Kidney tubule cell (primary cell): ENCODE measurements at regions not wholly inside any gene's neighbourhood (a gene's known extent, or its start where the extent isn't known, plus 50 kb on each side); places are given as distances from the start of the nearest gene placed in this dataset.
"Not testable (repeated sequence)": the region's sequence is repeated elsewhere in the genome, so short reads cannot be mapped to it uniquely, and the experiment has no call there.

Source experiments
- DNase-seq: peaks from one replicate; pipeline ENCODE4 v3.0.0-alpha.2; 2018; ENCODE audit warnings: low spot score

- no peak for DNase-seq
Observed at GRCh38 chr5:152456815-152457443, 51.9 kb upstream of the NMUR2 start.

GRCh38 chr5:152462021-152462721 is 57.1 kb upstream of the NMUR2 start:
- DNase-seq: no peak

GRCh38 chr5:152464048-152464447 is 59.0 kb upstream of the NMUR2 start:
- DNase-seq: no peak

- DNase-seq: no peak
Observed at GRCh38 chr5:152465140-152465539, 60.1 kb upstream of the NMUR2 start.

- DNase-seq: no peak
Observed at GRCh38 chr5:152466085-152466745, 61.1 kb upstream of the NMUR2 start.

GRCh38 chr5:152470167-152470566 is 65.1 kb upstream of the NMUR2 start:
- no peak for DNase-seq

GRCh38 chr5:152472083-152472482 is 67.0 kb upstream of the NMUR2 start:
- DNase-seq: no peak

GRCh38 chr5:152474961-152475360 is 69.9 kb upstream of the NMUR2 start:
- peak; percentile 2 for DNase-seq

- DNase-seq: no peak
Observed at GRCh38 chr5:152477536-152477935, 72.5 kb upstream of the NMUR2 start.

- DNase-seq: not testable (repeated sequence)
Observed at GRCh38 chr5:152479866-152480265, 74.8 kb upstream of the NMUR2 start.

GRCh38 chr5:152480677-152481076 is 75.6 kb upstream of the NMUR2 start:
- DNase-seq: not testable (repeated sequence)

GRCh38 chr5:152487130-152487529 is 82.1 kb upstream of the NMUR2 start:
- DNase-seq: no peak

GRCh38 chr5:152488869-152489268 is 83.8 kb upstream of the NMUR2 start:
- DNase-seq: no peak

GRCh38 chr5:152499814-152500535 is 94.9 kb upstream of the NMUR2 start:
- peak; percentile 81 for DNase-seq

GRCh38 chr5:152501294-152501693 is 96.2 kb upstream of the NMUR2 start:
- DNase-seq: no peak

- DNase-seq: peak; percentile 54
Observed at GRCh38 chr5:152503206-152503605, 98.1 kb upstream of the NMUR2 start.

- DNase-seq: peak; percentile 68
Observed at GRCh38 chr5:152505442-152506042, 100.5 kb upstream of the NMUR2 start.

- no peak for DNase-seq
Observed at GRCh38 chr5:152511120-152511519, 106.0 kb upstream of the NMUR2 start.

- no peak for DNase-seq
Observed at GRCh38 chr5:152511531-152512132, 106.6 kb upstream of the NMUR2 start.

- peak; percentile 35 for DNase-seq
Observed at GRCh38 chr5:152514827-152515397, 109.8 kb upstream of the NMUR2 start.

- no peak for DNase-seq
Observed at GRCh38 chr5:152523964-152524363, 118.9 kb upstream of the NMUR2 start.
